Fibroblast of villous mesenchyme (primary cell): ENCODE measurements at regions not wholly inside any gene's neighbourhood (a gene's known extent, or its start where the extent isn't known, plus 50 kb on each side); places are given as distances from the start of the nearest gene placed in this dataset.

ENCODE experiments used
- DNase-seq: peaks from one replicate; pipeline ENCODE4 v3.0.0-alpha.2; 2010; ENCODE audit warnings: low read depth
- H3K4me3 ChIP-seq: 2 replicates; pipeline ENCODE4 v1.5.1; 2011; ENCODE audit warnings: low read depth, mild to moderate bottlenecking, low read length
- CTCF ChIP-seq: IDR thresholded peaks from 2 replicates; pipeline ENCODE4 v1.5.1; 2012; ENCODE audit warnings: low read depth, mild to moderate bottlenecking, low read length; ENCODE audit not compliant: insufficient read depth

- no peak for DNase-seq
- no peak overlapping the region for H3K4me3 ChIP-seq
- no peak for TF ChIP-seq CTCF
These were observed 443.3 kb downstream of the CDK5RAP2 start for GRCh38 chr9:120136696-120137095.

GRCh38 chr9:120117081-120117480 is 462.9 kb downstream of the CDK5RAP2 start:
- no peak overlapping the region for H3K4me3 ChIP-seq
- TF ChIP-seq CTCF, result no peak
- no peak for DNase-seq

GRCh38 chr9:120110520-120110919 is 469.4 kb downstream of the CDK5RAP2 start:
- TF ChIP-seq CTCF, result no peak
- no peak for DNase-seq
- H3K4me3 ChIP-seq, result no peak overlapping the region

GRCh38 chr9:120109242-120109641 is 470.7 kb downstream of the CDK5RAP2 start:
- DNase-seq, result no peak
- no peak overlapping the region for H3K4me3 ChIP-seq
- no peak for TF ChIP-seq CTCF

- no peak overlapping the region for H3K4me3 ChIP-seq
- no peak for DNase-seq
- TF ChIP-seq CTCF, result no peak
These were observed 472.8 kb downstream of the CDK5RAP2 start for GRCh38 chr9:120107138-120107537.

- DNase-seq, result no peak
- no peak overlapping the region for H3K4me3 ChIP-seq
- no peak for TF ChIP-seq CTCF
These were observed 475.2 kb downstream of the CDK5RAP2 start for GRCh38 chr9:120104771-120105170.

- no peak for DNase-seq
- H3K4me3 ChIP-seq, result no peak overlapping the region
- no peak for TF ChIP-seq CTCF
These were observed 479.4 kb downstream of the CDK5RAP2 start for GRCh38 chr9:120100595-120100994.
